Jurkat, Clone E6-1 (cell line): ENCODE measurements at regions not wholly inside any gene's neighbourhood (a gene's known extent, or its start where the extent isn't known, plus 50 kb on each side); places are given as distances from the start of the nearest gene placed in this dataset.
A peak's percentile ranks its signal among the peaks of the same experiment; 100 is the strongest.

Experiments used
- DNase-seq: peaks from one replicate; pipeline ENCODE4 v3.0.0-alpha.2; 2011; ENCODE audit warnings: low read depth, low spot score
- H3K4me3 ChIP-seq: 2 replicates; pipeline ENCODE4 v1.5.1; 2011; ENCODE audit warnings: mild to moderate bottlenecking, low read length, control low read depth, moderate library complexity

- no peak overlapping the region for H3K4me3 ChIP-seq
- DNase-seq, result no peak
Measured at GRCh38 chr22:27474112-27474571, 327.4 kb downstream of the MN1 start.

GRCh38 chr22:27474711-27475547 is 326.6 kb downstream of the MN1 start:
- H3K4me3 ChIP-seq, result no peak overlapping the region
- DNase-seq, result no peak

GRCh38 chr22:27475548-27475897 is 326.0 kb downstream of the MN1 start:
- no peak overlapping the region for H3K4me3 ChIP-seq
- no peak for DNase-seq

GRCh38 chr22:27476318-27476717 is 325.2 kb downstream of the MN1 start:
- no peak overlapping the region for H3K4me3 ChIP-seq
- no peak for DNase-seq

- no peak for DNase-seq
- H3K4me3 ChIP-seq, result no peak overlapping the region
Measured at GRCh38 chr22:27476729-27477128, 324.8 kb downstream of the MN1 start.

GRCh38 chr22:27477171-27477570 is 324.4 kb downstream of the MN1 start:
- no peak for DNase-seq
- no peak overlapping the region for H3K4me3 ChIP-seq

- H3K4me3 ChIP-seq, result no peak overlapping the region
- no peak for DNase-seq
Measured at GRCh38 chr22:27480487-27480886, 321.1 kb downstream of the MN1 start.

GRCh38 chr22:27482402-27482801 is 319.2 kb downstream of the MN1 start:
- H3K4me3 ChIP-seq, result no peak overlapping the region
- DNase-seq, result no peak

GRCh38 chr22:27483095-27483785 is 318.3 kb downstream of the MN1 start:
- DNase-seq, result no peak
- no peak overlapping the region for H3K4me3 ChIP-seq

GRCh38 chr22:27485842-27486241 is 315.7 kb downstream of the MN1 start:
- H3K4me3 ChIP-seq, result no peak overlapping the region

GRCh38 chr22:27487600-27488452 is 313.7 kb downstream of the MN1 start:
- no peak overlapping the region for H3K4me3 ChIP-seq
- no peak for DNase-seq

More at GRCh38 chr22:27485842-27486241, 315.7 kb downstream of the MN1 start:
- no peak for DNase-seq

GRCh38 chr22:27488456-27489177 is 312.9 kb downstream of the MN1 start:
- DNase-seq, result no peak

GRCh38 chr22:27489178-27489675 is 312.3 kb downstream of the MN1 start:
- no peak overlapping the region for H3K4me3 ChIP-seq
- no peak for DNase-seq

More at GRCh38 chr22:27488456-27489177, 312.9 kb downstream of the MN1 start:
- no peak overlapping the region for H3K4me3 ChIP-seq

GRCh38 chr22:27490080-27490479 is 311.5 kb downstream of the MN1 start:
- H3K4me3 ChIP-seq, result no peak overlapping the region
- no peak for DNase-seq

- no peak for DNase-seq
- H3K4me3 ChIP-seq, result no peak overlapping the region
Measured at GRCh38 chr22:27491888-27492287, 309.7 kb downstream of the MN1 start.

GRCh38 chr22:27492566-27493201 is 308.9 kb downstream of the MN1 start:
- DNase-seq, result peak; percentile 36
- H3K4me3 ChIP-seq, result no peak overlapping the region

- DNase-seq, result peak; percentile 46
- no peak overlapping the region for H3K4me3 ChIP-seq
Measured at GRCh38 chr22:27493796-27494195, 307.8 kb downstream of the MN1 start.

GRCh38 chr22:27494785-27495184 is 306.8 kb downstream of the MN1 start:
- no peak overlapping the region for H3K4me3 ChIP-seq
- DNase-seq, result no peak
